Right lobe of liver (tissue), 6 donors: ENCODE measurements at regions not wholly inside any gene's neighbourhood (a gene's known extent, or its start where the extent isn't known, plus 50 kb on each side); places are given as distances from the start of the nearest gene placed in this dataset.

ENCODE experiments used
- ATAC-seq, 4 donors: fragments of 200-7000 bp; cut with Tn5 transposase; one replicate each; pipeline ENCODE4 v1.9.1; 2020; ENCODE audit warnings: mild to moderate bottlenecking in 4 of 4, moderate library complexity in 4 of 4
- DNase-seq, 3 donors: peaks; one replicate each; pipeline ENCODE4 v3.0.0-alpha.2; 2020
- H3K27ac ChIP-seq, 3 donors: fragments of 200-600 bp; one replicate each; pipeline ENCODE4 v1.8.0; 2022
- H3K27me3 ChIP-seq, 2 donors: fragments of 200-600 bp; one replicate each; pipeline ENCODE4 v1.8.0; 2022
- H3K36me3 ChIP-seq, 4 donors: fragments of 200-600 bp; sonication (generic) in 1 of 4; one replicate each; pipeline versions ENCODE4 v1.5.1 to v1.8.0; 2017 to 2022; ENCODE audit warnings: control low read depth in 1 of 4
- H3K4me1 ChIP-seq, 4 donors: fragments of 200-600 bp; sonication (generic) in 1 of 4; one replicate each; pipeline versions ENCODE4 v1.5.1 to v1.8.0; 2017 to 2022; ENCODE audit warnings: control low read depth in 1 of 4
- H3K4me3 ChIP-seq, 3 donors: fragments of 200-600 bp; one replicate each; pipeline ENCODE4 v1.8.0; 2022
- H3K9me3 ChIP-seq, 4 donors: fragments of 200-600 bp; sonication (generic) in 1 of 4; one replicate each; pipeline versions ENCODE4 v1.5.1 to v1.8.0; 2017 to 2022; ENCODE audit warnings: control low read depth in 1 of 4
- POLR2A ChIP-seq: fragments of 450-650 bp; IDR thresholded peaks from one replicate; pipeline ENCODE4 v1.6.1; 2017; ENCODE audit warnings: antibody characterized with exemption, mild to moderate bottlenecking
- WGBS: methylation state at CpG from one replicate; pipeline ENCODE4 v1.1.6; 2018; ENCODE audit warnings: low coverage, low lambda C conversion rate; ENCODE audit not compliant: insufficient coverage; ENCODE audit errors: missing lambda C conversion rate; 5-methylcytosine and 5-hydroxymethylcytosine counted together
- intact Hi-C, 2 donors: fragments of 100-400 bp; cut with DNase I; formaldehyde crosslinking; loops; one replicate each; pipeline versions ENCODE4 v1.11.2 to v1.14.1; 2022
- TF ChIP-seq, protein P1 (sequence below), 4 donors: fragments of 200-600 bp in 3 of 4; fragments of 450-650 bp in 1 of 4; IDR thresholded peaks; one replicate each; pipeline versions ENCODE4 v1.5.1 to v1.8.0; 2016 to 2022; ENCODE audit warnings: antibody characterized with exemption in 4 of 4, mild to moderate bottlenecking in 2 of 4
- donor health status: DM: no; HTN: yes; CAD: no.
- donor health status: DM: no; HTN: no; CAD: no.
- donor health status: DM: no; HTN: no; CAD: no.
- donor health status: DM: no; HTN: yes; CAD: no.
- donor health status: DM: no; HTN: yes; CAD: no.

DNA sequence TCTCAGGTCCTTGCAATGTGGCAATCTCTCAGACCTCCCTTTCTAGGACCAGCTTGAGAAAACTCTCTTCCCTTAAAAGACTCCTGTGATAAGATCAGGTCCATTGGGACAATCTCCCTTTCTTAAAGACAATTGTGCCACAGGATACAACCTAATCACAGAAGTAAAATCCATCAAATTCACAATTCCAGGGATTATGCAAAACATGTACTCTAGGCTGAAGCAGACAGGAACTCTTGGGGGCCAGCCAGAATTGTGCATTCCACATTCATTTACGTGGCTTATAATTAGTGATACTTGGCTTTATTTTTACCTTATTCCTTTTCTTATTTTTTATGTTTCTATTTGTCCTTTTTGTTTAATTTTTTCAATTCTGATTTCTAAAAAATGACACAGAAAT, 257.9 kb downstream of the KLF12 start:
- Histone ChIP-seq H3K27ac (no peak overlapping the region), H3K4me3 (no peak overlapping the region), H3K27me3 (no peaks in the 10 kb centered on the region), H3K9me3 (no peaks in the 10 kb centered on the region), H3K4me1 (no peaks in the 10 kb centered on the region), H3K36me3 (no peaks in the 10 kb centered on the region)
- DNase-seq (no peak), ATAC-seq (no peak)
- WGBS = 88% methylated on average over 1 of the region's 1 CpG
- TF ChIP-seq, protein P1, sequence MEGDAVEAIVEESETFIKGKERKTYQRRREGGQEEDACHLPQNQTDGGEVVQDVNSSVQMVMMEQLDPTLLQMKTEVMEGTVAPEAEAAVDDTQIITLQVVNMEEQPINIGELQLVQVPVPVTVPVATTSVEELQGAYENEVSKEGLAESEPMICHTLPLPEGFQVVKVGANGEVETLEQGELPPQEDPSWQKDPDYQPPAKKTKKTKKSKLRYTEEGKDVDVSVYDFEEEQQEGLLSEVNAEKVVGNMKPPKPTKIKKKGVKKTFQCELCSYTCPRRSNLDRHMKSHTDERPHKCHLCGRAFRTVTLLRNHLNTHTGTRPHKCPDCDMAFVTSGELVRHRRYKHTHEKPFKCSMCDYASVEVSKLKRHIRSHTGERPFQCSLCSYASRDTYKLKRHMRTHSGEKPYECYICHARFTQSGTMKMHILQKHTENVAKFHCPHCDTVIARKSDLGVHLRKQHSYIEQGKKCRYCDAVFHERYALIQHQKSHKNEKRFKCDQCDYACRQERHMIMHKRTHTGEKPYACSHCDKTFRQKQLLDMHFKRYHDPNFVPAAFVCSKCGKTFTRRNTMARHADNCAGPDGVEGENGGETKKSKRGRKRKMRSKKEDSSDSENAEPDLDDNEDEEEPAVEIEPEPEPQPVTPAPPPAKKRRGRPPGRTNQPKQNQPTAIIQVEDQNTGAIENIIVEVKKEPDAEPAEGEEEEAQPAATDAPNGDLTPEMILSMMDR (IDR thresholded peaks at IDR 0.05) = no peak
- TF ChIP-seq POLR2A = no peak
- intact Hi-C loops = no loop called here

- intact Hi-C loops = no loop called here
- TF ChIP-seq, protein P1 (IDR thresholded peaks at IDR 0.05) = no peak
- TF ChIP-seq POLR2A = no peak
- Histone ChIP-seq H3K4me3 (no peak overlapping the region), H3K9me3 (no peaks in the 10 kb centered on the region), H3K36me3 (no peaks in the 10 kb centered on the region), H3K27ac (no peak overlapping the region), H3K4me1 (no peaks in the 10 kb centered on the region), H3K27me3 (no peaks in the 10 kb centered on the region)
- ATAC-seq (no peak), DNase-seq (no peak)
- WGBS = 64% methylated on average over 5 of the region's 5 CpGs
Measured at GRCh38 chr13:73873940-73874830, 260.0 kb downstream of the KLF12 start.

GRCh38 chr13:73872397-73872796, 261.8 kb downstream of the KLF12 start:
- 100% methylated on average over 3 of the region's 3 CpGs for WGBS
- intact Hi-C loops = no loop called here
- Histone ChIP-seq H3K4me3 (no peak overlapping the region), H3K27ac (no peak overlapping the region), H3K9me3 (no peaks in the 10 kb centered on the region), H3K4me1 (no peaks in the 10 kb centered on the region), H3K36me3 (no peaks in the 10 kb centered on the region), H3K27me3 (no peaks in the 10 kb centered on the region)
- ATAC-seq (no peak), DNase-seq (no peak)
- no peak for TF ChIP-seq POLR2A
- TF ChIP-seq, protein P1 (IDR thresholded peaks at IDR 0.05) = no peak

GRCh38 chr13:73870970-73871935, 263.0 kb downstream of the KLF12 start:
- TF ChIP-seq, protein P1 (IDR thresholded peaks at IDR 0.05) = no peak
- no peak for TF ChIP-seq POLR2A
- intact Hi-C loops = no loop called here
- H3K27me3 ChIP-seq = no peaks in the 10 kb centered on the region
- no peaks in the 10 kb centered on the region for H3K4me1 ChIP-seq
- H3K4me3 ChIP-seq = no peak overlapping the region
- WGBS = 82% methylated on average over 13 of the region's 15 CpGs
- no peak for ATAC-seq
- H3K9me3 ChIP-seq = no peaks in the 10 kb centered on the region
- H3K36me3 ChIP-seq = no peaks in the 10 kb centered on the region
- no peak overlapping the region for H3K27ac ChIP-seq
- no peak for DNase-seq
